ENCODE measurements at regions not wholly inside any gene's neighbourhood (a gene's known extent, or its start where the extent isn't known, plus 50 kb on each side); places are given as distances from the start of the nearest gene placed in this dataset.

GRCh38 chr3:59319442-59319841 lies 269.6 kb upstream of the CFAP20DC start:
- TF ChIP-seq GATA2 (IDR thresholded peaks at IDR 0.05; ENCODE audit: low read depth, low read length): no peak
- TF ChIP-seq GATA3 (IDR thresholded peaks at IDR 0.05; ENCODE audit: low read depth, low read length): no peak

Data from SH-SY5Y (cell line).